GM18499 (cell line): ENCODE measurements at regions not wholly inside any gene's neighbourhood (a gene's known extent, or its start where the extent isn't known, plus 50 kb on each side); places are given as distances from the start of the nearest gene placed in this dataset.
A peak's percentile ranks its signal among the peaks of the same experiment; 100 is the strongest.
"Not testable (repeated sequence)": the region's sequence is repeated elsewhere in the genome, so short reads cannot be mapped to it uniquely, and the experiment has no call there.

Source experiments
- ATAC-seq: cut with Tn5 transposase; IDR thresholded peaks from one replicate; pipeline ENCODE4 v1.9.1; 2021; ENCODE audit warnings: moderate number of reproducible peaks; ENCODE audit not compliant: insufficient read depth, unreplicated experiment

- not testable (repeated sequence) for ATAC-seq
These were observed 391.7 kb downstream of the PTPRC start for GRCh38 chr1:199030541-199030940.

GRCh38 chr1:199031170-199031569, 392.3 kb downstream of the PTPRC start:
- ATAC-seq, result not testable (repeated sequence)

GRCh38 chr1:199032479-199032878, 393.6 kb downstream of the PTPRC start:
- ATAC-seq, result not testable (repeated sequence)

- ATAC-seq, result no peak
These were observed 394.8 kb downstream of the PTPRC start for GRCh38 chr1:199033661-199034060.

GRCh38 chr1:199038156-199038555, 399.3 kb downstream of the PTPRC start:
- ATAC-seq, result no peak

- ATAC-seq, result no peak
These were observed 401.5 kb downstream of the PTPRC start for GRCh38 chr1:199040076-199040905.

- ATAC-seq, result peak; percentile 99
These were observed 402.5 kb downstream of the PTPRC start for GRCh38 chr1:199041173-199041914.

GRCh38 chr1:199042193-199042592, 403.4 kb downstream of the PTPRC start:
- ATAC-seq, result no peak

GRCh38 chr1:199044191-199044590, 405.4 kb downstream of the PTPRC start:
- ATAC-seq, result no peak

- ATAC-seq, result no peak
These were observed 407.8 kb downstream of the PTPRC start for GRCh38 chr1:199046618-199047017.

GRCh38 chr1:199054694-199055093, 415.9 kb downstream of the PTPRC start:
- no peak for ATAC-seq

- ATAC-seq, result no peak
These were observed 418.5 kb downstream of the PTPRC start for GRCh38 chr1:199057322-199057721.

GRCh38 chr1:199058281-199058680, 419.4 kb downstream of the PTPRC start:
- ATAC-seq, result no peak

- ATAC-seq, result no peak
These were observed 426.1 kb downstream of the PTPRC start for GRCh38 chr1:199064971-199065370.

GRCh38 chr1:199067483-199067882, 428.6 kb downstream of the PTPRC start:
- peak; percentile 93 for ATAC-seq

- ATAC-seq, result no peak
These were observed 432.2 kb downstream of the PTPRC start for GRCh38 chr1:199071080-199071479.

- ATAC-seq, result no peak
These were observed 434.3 kb downstream of the PTPRC start for GRCh38 chr1:199073166-199073565.

- ATAC-seq, result no peak
These were observed 437.0 kb downstream of the PTPRC start for GRCh38 chr1:199075792-199076191.

GRCh38 chr1:199079994-199080393, 441.2 kb downstream of the PTPRC start:
- no peak for ATAC-seq

- peak; percentile 78 for ATAC-seq
These were observed 442.9 kb downstream of the PTPRC start for GRCh38 chr1:199081739-199082138.

- no peak for ATAC-seq
These were observed 444.0 kb downstream of the PTPRC start for GRCh38 chr1:199082778-199083389.
